Glomerular visceral epithelial cell (primary cell): ENCODE measurements at regions not wholly inside any gene's neighbourhood (a gene's known extent, or its start where the extent isn't known, plus 50 kb on each side); places are given as distances from the start of the nearest gene placed in this dataset.

Experiments used
- DNase-seq: peaks from one replicate; pipeline ENCODE4 v3.0.0-alpha.2; 2016; ENCODE audit errors: extremely low spot score

DNA sequence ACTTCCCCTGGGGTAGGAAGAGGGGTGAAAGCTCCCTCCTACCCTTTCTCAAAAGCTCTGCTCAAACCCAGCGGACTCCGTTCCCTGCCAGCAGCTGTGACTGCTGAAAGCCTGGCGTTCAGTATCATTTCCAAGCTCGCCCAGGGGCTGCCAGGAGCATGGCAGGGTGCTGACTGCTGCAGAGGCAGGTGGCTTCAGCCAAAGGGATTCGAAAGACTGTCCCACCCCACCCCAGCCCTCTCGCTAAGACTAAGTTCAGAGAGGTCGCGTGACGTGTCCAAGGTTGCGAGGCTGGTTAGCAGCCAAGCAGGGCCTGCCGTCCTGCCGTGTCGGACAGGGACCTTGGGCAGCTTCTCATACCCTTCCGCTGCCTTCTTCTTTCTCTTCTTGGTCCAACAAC is 72.3 kb upstream of the RAB12 start:
- DNase-seq = no peak

- no peak for DNase-seq
Observed at GRCh38 chr18:8537400-8537799, 71.8 kb upstream of the RAB12 start.

GRCh38 chr18:8538935-8539334 is 70.3 kb upstream of the RAB12 start:
- no peak for DNase-seq

GRCh38 chr18:8546677-8547076 is 62.6 kb upstream of the RAB12 start:
- DNase-seq = no peak

GRCh38 chr18:8548186-8548585 is 61.1 kb upstream of the RAB12 start:
- DNase-seq = peak; percentile 89

GRCh38 chr18:8549254-8549757 is 59.9 kb upstream of the RAB12 start:
- DNase-seq = no peak

- no peak for DNase-seq
Observed at GRCh38 chr18:8552151-8552550, 57.1 kb upstream of the RAB12 start.

DNA sequence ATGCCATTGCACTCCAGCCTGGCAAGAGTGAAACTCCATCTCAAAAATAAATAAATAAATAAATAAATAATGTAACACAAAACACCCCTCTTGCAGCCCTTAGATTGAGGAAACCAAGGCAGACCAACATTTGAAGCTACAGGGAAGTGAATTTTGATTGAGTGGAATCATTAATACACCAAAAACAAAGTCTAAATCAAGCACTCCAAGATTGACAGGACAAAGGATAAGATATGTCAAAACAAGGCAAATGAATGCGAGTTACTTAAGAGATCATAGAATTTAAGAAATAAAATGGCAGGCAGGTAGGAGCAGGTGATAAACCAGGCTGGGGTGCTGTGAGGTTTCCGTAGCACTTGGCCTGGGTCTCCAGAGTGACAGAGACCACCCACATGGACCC is 54.9 kb upstream of the RAB12 start:
- no peak for DNase-seq

GRCh38 chr18:8556424-8556823 is 52.8 kb upstream of the RAB12 start:
- no peak for DNase-seq
